ENCODE measurements at regions not wholly inside any gene's neighbourhood (a gene's known extent, or its start where the extent isn't known, plus 50 kb on each side); places are given as distances from the start of the nearest gene placed in this dataset.

GRCh38 chr2:59077981-59078531 is 836.9 kb upstream of the FANCL start:
- no peak for TF ChIP-seq POLR2A (IDR thresholded peaks at IDR 0.05)
- TF ChIP-seq, protein P1, sequence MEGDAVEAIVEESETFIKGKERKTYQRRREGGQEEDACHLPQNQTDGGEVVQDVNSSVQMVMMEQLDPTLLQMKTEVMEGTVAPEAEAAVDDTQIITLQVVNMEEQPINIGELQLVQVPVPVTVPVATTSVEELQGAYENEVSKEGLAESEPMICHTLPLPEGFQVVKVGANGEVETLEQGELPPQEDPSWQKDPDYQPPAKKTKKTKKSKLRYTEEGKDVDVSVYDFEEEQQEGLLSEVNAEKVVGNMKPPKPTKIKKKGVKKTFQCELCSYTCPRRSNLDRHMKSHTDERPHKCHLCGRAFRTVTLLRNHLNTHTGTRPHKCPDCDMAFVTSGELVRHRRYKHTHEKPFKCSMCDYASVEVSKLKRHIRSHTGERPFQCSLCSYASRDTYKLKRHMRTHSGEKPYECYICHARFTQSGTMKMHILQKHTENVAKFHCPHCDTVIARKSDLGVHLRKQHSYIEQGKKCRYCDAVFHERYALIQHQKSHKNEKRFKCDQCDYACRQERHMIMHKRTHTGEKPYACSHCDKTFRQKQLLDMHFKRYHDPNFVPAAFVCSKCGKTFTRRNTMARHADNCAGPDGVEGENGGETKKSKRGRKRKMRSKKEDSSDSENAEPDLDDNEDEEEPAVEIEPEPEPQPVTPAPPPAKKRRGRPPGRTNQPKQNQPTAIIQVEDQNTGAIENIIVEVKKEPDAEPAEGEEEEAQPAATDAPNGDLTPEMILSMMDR (IDR thresholded peaks at IDR 0.05): no peak
- no peaks in the 10 kb centered on the region for H3K27me3 ChIP-seq
- no peak for DNase-seq
- H3K9me3 ChIP-seq: no peaks in the 10 kb centered on the region
- no peaks in the 10 kb centered on the region for H3K4me1 ChIP-seq
- no peak overlapping the region for H3K27ac ChIP-seq
- no peak overlapping the region for H3K4me3 ChIP-seq
- H3K36me3 ChIP-seq: no peaks in the 10 kb centered on the region

- H3K9me3 ChIP-seq: no peaks in the 10 kb centered on the region
- no peaks in the 10 kb centered on the region for H3K27me3 ChIP-seq
- H3K27ac ChIP-seq: no peak overlapping the region
- no peak for TF ChIP-seq POLR2A (IDR thresholded peaks at IDR 0.05)
- TF ChIP-seq, protein P1 (IDR thresholded peaks at IDR 0.05): no peak
- no peaks in the 10 kb centered on the region for H3K4me1 ChIP-seq
- no peaks in the 10 kb centered on the region for H3K36me3 ChIP-seq
- no peak for DNase-seq
- H3K4me3 ChIP-seq: no peak overlapping the region
Measured at GRCh38 chr2:59077026-59077725, 836.1 kb upstream of the FANCL start.

GRCh38 chr2:59076079-59076619 is 835.0 kb upstream of the FANCL start:
- Histone ChIP-seq H3K9me3 (no peaks in the 10 kb centered on the region), H3K27ac (no peak overlapping the region), H3K4me3 (no peak overlapping the region), H3K4me1 (no peaks in the 10 kb centered on the region), H3K36me3 (no peaks in the 10 kb centered on the region), H3K27me3 (no peaks in the 10 kb centered on the region)
- DNase-seq: no peak
- TF ChIP-seq POLR2A (IDR thresholded peaks at IDR 0.05): no peak
- TF ChIP-seq, protein P1 (IDR thresholded peaks at IDR 0.05): no peak

DNA sequence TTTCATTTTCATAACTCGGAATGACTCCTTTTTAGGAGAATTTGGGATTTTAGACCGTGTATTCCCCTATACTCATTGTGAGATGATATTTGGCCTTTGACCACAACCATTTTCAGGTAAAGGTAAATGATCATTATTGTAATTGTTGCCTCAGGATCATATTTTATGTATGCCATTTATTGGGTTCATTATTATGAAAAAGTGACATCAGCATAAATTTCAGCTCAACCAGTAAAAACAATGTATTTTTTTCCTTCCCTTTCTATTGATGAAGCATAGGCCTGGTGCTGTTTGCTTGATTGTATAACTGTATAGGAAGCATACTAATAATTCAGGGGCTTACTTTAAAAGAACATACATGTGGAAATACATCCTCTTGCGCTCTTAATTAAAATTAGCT is 832.9 kb upstream of the FANCL start:
- H3K9me3 ChIP-seq: no peaks in the 10 kb centered on the region
- TF ChIP-seq, protein P1 (IDR thresholded peaks at IDR 0.05): no peak
- no peak for TF ChIP-seq POLR2A (IDR thresholded peaks at IDR 0.05)
- DNase-seq: no peak

DNA sequence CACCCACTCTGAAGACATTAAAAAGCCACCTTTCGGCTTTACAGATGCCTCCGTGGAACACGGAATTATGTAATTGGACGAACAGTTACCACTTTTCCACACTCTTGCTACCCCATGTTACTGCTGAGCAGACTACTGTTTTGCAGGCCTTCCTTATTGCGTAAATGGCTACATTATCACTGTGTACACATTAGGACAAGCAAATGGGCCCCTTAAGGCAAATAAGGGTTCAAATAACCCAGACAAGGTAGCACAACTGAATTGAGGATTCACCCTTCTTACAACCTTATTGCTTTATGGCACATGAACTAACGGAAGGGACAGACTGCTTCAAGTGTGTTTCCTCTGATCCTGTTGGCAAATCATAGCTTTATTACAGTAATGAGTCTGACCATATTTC is 832.2 kb upstream of the FANCL start:
- Histone ChIP-seq H3K36me3 (no peaks in the 10 kb centered on the region), H3K4me3 (no peak overlapping the region), H3K4me1 (no peaks in the 10 kb centered on the region), H3K9me3 (no peaks in the 10 kb centered on the region), H3K27ac (no peak overlapping the region), H3K27me3 (no peaks in the 10 kb centered on the region)
- TF ChIP-seq, protein P1 (IDR thresholded peaks at IDR 0.05): no peak
- no peak for TF ChIP-seq POLR2A (IDR thresholded peaks at IDR 0.05)
- DNase-seq: no peak

More for the DNA sequence above, 832.9 kb upstream of the FANCL start:
- no peak overlapping the region for H3K27ac ChIP-seq
- no peaks in the 10 kb centered on the region for H3K36me3 ChIP-seq
- H3K4me1 ChIP-seq: no peaks in the 10 kb centered on the region
- H3K27me3 ChIP-seq: no peaks in the 10 kb centered on the region
- H3K4me3 ChIP-seq: no peak overlapping the region

Measured in Peyer's patch (tissue), 4 donors.